Testis (tissue), 2 donors: ENCODE measurements at regions not wholly inside any gene's neighbourhood (a gene's known extent, or its start where the extent isn't known, plus 50 kb on each side); places are given as distances from the start of the nearest gene placed in this dataset.

Source experiments
- CTCF ChIP-seq, 3 experiments: fragments of 450-650 bp in 2 of 3; fragments of 200-600 bp in 1 of 3; sonication (generic) in 1 of 3; IDR thresholded peaks; one replicate each; pipeline ENCODE4 v1.5.1; 2016 to 2019; ENCODE audit warnings: antibody characterized with exemption in 3 of 3, mild to moderate bottlenecking in 2 of 3, moderate library complexity in 1 of 3
- POLR2A ChIP-seq: fragments of 450-650 bp; IDR thresholded peaks from one replicate; pipeline ENCODE4 v1.6.1; 2017; ENCODE audit warnings: antibody characterized with exemption, mild to moderate bottlenecking, moderate library complexity

GRCh38 chr3:7847521-7847920 lies 654.1 kb upstream of the LMCD1 start:
- TF ChIP-seq CTCF (IDR thresholded peaks at IDR 0.05) (no peak), POLR2A (no peak)
